Esophagus squamous epithelium (tissue), 4 donors: ENCODE measurements at regions not wholly inside any gene's neighbourhood (a gene's known extent, or its start where the extent isn't known, plus 50 kb on each side); places are given as distances from the start of the nearest gene placed in this dataset.

Source experiments
- CTCF ChIP-seq, 6 experiments: fragments of 450-650 bp in 4 of 6; fragments of 200-600 bp in 2 of 6; sonication (generic) in 2 of 6; IDR thresholded peaks; one replicate each; pipeline ENCODE4 v1.5.1; 2016 to 2019; ENCODE audit warnings: antibody characterized with exemption in 6 of 6, mild to moderate bottlenecking in 4 of 6, moderate library complexity in 4 of 6
- POLR2A ChIP-seq, 4 donors: fragments of 450-650 bp; IDR thresholded peaks; one replicate each; pipeline ENCODE4 v1.6.1; 2017; ENCODE audit warnings: antibody characterized with exemption in 4 of 4, mild to moderate bottlenecking in 4 of 4, moderate library complexity in 3 of 4

GRCh38 chr3:176816937-176817336 is 380.3 kb downstream of the TBL1XR1 start:
- TF ChIP-seq CTCF (IDR thresholded peaks at IDR 0.05) (no peak), POLR2A (IDR thresholded peaks at IDR 0.05) (no peak)
